GM12874 (cell line): ENCODE measurements at regions not wholly inside any gene's neighbourhood (a gene's known extent, or its start where the extent isn't known, plus 50 kb on each side); places are given as distances from the start of the nearest gene placed in this dataset.
A peak's percentile ranks its signal among the peaks of the same experiment; 100 is the strongest.

Experiments
- TF ChIP-seq, protein P1 (sequence below): IDR thresholded peaks from 2 replicates; pipeline ENCODE4 v1.5.1; 2011; ENCODE audit warnings: low read depth, mild to moderate bottlenecking, control low read depth, low read length, moderate library complexity; ENCODE audit not compliant: insufficient read depth

DNA sequence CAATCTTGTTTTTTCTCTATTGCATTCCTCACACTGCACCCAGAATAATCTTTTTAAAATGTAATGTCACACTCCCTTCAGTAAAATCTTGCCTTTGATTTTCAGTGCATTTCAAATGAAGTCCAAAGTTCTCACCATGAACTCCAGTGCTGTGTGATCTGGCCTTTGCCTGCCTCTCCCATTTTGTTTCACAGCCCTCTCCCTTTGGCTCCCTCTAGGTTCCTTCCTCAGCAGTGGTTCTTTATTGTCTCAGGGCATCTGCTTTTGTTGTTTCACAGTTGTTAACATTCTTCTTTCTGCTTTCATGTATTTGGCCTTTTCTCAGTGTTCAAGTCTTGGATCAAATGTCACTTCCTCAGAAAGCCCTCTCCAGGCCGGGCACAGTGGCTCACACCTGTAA is 84.5 kb upstream of the AMN1 start:
- TF ChIP-seq, protein P1, sequence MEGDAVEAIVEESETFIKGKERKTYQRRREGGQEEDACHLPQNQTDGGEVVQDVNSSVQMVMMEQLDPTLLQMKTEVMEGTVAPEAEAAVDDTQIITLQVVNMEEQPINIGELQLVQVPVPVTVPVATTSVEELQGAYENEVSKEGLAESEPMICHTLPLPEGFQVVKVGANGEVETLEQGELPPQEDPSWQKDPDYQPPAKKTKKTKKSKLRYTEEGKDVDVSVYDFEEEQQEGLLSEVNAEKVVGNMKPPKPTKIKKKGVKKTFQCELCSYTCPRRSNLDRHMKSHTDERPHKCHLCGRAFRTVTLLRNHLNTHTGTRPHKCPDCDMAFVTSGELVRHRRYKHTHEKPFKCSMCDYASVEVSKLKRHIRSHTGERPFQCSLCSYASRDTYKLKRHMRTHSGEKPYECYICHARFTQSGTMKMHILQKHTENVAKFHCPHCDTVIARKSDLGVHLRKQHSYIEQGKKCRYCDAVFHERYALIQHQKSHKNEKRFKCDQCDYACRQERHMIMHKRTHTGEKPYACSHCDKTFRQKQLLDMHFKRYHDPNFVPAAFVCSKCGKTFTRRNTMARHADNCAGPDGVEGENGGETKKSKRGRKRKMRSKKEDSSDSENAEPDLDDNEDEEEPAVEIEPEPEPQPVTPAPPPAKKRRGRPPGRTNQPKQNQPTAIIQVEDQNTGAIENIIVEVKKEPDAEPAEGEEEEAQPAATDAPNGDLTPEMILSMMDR, result 0 out of 2 replicates have a peak, but pooled peaks have one; percentile 7

DNA sequence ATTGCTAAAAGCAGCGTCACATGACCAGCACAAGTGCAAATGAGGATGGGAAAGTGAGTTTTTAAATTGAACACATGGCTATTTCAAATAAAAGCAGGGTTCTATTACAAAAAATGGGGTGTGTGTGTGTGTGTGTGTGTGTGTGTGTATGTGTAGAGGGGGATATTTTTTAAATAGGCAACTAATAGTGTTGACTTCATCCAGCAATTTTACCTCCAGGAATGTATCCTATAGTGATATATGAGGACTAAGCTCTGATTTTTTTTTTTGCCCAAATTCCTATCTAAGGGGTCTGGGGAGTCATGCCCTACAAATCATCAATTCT is 78.9 kb upstream of the AMN1 start:
- TF ChIP-seq, protein P1, result no peak

DNA sequence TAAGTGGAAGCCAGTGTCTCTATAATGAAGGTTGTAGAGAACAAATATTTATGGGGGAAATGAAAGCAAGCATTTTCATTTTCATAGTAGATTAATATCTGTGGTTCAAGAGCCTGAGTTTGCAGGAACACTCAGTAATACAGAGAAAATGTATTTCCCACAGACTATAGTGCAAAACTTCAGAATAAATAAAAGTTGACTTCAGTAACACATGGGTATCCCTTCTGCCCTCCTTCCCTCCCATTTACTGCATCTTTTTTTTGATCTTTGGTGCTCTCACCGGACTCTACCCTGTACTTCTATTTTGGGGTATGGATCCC is 75.3 kb upstream of the AMN1 start:
- TF ChIP-seq, protein P1, result no peak

DNA sequence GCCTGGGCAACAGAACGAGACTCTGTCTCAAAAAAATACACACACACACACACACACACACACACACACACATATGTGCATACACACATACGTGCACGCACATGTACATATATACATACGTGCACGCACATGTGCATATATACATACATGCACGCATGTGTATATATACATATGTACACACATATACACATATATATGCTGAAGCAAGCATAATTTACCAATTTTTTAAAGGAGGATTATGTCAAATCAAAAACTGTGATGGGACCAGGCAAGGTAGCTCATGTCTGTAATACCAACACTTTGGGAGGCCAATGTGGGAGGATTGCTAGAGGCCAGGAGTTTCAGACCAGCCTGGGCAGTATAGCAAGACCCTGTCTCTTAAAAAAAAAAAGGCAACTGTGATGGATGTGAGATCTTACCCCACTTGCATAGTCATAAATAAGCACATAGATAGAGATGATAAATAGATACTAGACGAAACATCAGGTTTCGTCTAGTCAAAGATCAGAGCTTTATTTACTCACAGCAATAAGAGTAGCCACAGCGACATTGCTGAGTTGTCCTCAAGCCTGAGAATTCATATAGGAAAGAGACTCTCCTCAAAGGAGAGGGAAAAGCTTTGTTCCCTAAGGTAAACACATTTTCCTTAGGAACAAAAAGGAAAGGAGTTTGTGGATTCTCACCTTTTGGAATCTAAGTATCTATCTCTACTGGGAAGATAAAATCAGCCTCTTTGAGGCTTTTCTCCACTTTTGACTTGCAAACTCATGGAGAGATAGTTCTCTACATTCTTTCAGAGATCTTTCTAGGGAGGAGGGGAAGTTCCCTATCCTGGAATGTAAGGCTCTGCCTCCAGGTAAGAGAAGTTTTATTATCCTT is 74.7 kb upstream of the AMN1 start:
- TF ChIP-seq, protein P1, result no peak

DNA sequence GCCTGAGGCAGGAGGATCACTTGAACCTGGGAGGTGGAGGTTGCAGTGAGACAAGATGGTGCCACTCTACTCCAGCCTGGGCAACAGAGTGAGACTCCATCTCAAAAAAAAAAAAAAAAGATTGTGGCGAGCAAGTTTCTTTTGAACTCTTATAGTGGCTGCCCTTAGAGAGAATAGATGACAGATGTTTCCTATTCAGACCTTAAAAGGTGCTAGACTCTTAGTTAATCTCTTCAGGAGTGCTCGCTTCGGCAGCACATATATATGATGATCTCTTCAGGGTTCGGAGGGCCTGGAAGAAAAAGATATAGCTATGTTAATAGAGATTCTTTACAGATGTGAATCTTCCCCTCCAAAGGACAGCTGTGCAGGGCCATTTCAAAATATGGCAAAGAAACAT is 73.1 kb upstream of the AMN1 start:
- TF ChIP-seq, protein P1, result no peak

DNA sequence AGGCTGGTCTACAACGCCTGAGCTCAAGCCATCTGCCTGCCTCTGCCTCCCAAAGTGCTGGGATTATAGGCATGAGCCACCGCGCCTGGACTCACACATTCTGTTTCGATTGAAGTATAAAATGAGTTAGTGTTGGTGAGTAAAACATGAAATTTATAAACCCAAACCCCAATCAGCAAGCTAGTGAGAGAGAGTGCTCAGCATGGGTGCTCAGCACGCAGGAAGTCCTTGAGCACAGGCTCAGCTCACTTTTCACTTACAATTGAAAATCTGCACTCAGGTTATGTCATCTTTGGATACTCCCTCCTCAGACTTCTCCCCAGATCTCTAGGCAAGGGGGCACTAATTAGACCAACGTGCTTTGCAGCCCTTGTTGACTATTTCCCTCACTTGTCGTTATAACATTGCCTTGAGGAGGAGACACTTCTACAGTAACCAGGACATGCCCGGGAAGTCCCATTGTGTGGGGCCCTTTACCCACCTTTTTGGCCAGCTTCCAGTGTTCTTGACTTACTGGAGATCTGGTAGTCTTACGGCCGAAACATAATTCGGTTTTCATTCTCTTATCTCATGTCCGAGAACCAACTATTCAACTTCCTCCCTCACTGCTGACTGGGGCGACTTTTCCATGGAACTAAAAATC is 68.5 kb upstream of the AMN1 start:
- TF ChIP-seq, protein P1, result no peak

DNA sequence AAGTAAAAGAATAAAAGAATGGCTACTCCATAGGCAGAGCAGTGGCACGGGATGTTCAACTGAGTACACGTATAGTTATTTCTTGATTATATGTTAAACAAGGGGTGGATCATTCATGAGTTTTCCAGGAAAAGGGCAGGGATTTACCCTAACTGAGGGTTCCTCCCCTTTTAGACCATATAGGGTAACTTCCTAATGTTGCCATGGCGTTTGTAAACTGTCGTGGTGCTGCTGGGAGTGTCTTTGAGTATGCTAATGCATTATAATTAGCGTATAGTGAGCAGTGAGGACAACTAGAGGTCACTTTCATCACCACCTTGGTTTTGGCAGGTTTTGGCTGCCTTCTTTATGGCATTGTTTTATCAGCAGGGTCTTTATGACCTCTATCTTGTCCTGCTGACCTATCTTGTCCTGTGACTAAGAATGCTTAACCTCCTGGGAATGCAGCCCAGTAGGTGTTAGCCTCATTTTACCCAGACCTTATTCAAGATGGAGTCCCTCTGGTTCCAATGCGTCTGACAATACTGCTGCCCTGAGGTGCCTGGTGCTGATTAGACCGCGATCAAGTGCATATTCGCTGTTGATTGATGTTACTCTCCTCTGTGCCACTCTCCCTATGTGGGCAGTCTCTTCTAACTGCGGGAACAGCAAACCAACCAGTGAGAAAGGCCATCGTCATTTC is 67.6 kb upstream of the AMN1 start:
- TF ChIP-seq, protein P1, result no peak
